ENCODE measurements at regions not wholly inside any gene's neighbourhood (a gene's known extent, or its start where the extent isn't known, plus 50 kb on each side); places are given as distances from the start of the nearest gene placed in this dataset.

GRCh38 chr12:42809226-42809625, 219.7 kb upstream of the PRICKLE1 start:
- no peak for TF ChIP-seq CTCF (IDR thresholded peaks at IDR 0.05; ENCODE audit: poor library complexity)
- no peak for TF ChIP-seq EZH2 (IDR thresholded peaks at IDR 0.05; ENCODE audit: borderline replicate concordance)
